HEK293 (cell line): ENCODE measurements at regions not wholly inside any gene's neighbourhood (a gene's known extent, or its start where the extent isn't known, plus 50 kb on each side); places are given as distances from the start of the nearest gene placed in this dataset.

Experiments
- BCL11A ChIP-seq: fragments of 450-650 bp; formaldehyde crosslinking; IDR thresholded peaks from 2 replicates; pipeline ENCODE4 v1.5.1; 2016; ENCODE audit warnings: low read depth, missing biosample characterization, missing genetic modification characterization
- GFI1B ChIP-seq: fragments of 450-650 bp; formaldehyde crosslinking; IDR thresholded peaks from 2 replicates; pipeline ENCODE4 v1.5.1; 2016; ENCODE audit warnings: missing biosample characterization, missing genetic modification characterization
- MZF1 ChIP-seq: fragments of 450-650 bp; formaldehyde crosslinking; IDR thresholded peaks from 2 replicates; pipeline ENCODE4 v1.5.1; 2017; ENCODE audit warnings: missing biosample characterization, missing genetic modification characterization, borderline replicate concordance
- YY1 ChIP-seq: fragments of 450-650 bp; formaldehyde crosslinking; IDR thresholded peaks from 2 replicates; pipeline ENCODE4 v1.5.1; 2018; ENCODE audit warnings: missing biosample characterization, missing genetic modification characterization
- ZFP41 ChIP-seq: fragments of 450-650 bp; formaldehyde crosslinking; IDR thresholded peaks from 2 replicates; pipeline ENCODE4 v1.5.1; 2016; ENCODE audit warnings: missing biosample characterization, missing genetic modification characterization, borderline replicate concordance
- ZNF138 ChIP-seq: fragments of 450-650 bp; formaldehyde crosslinking; IDR thresholded peaks from 2 replicates; pipeline ENCODE4 v1.5.1; 2016; ENCODE audit warnings: missing biosample characterization, missing genetic modification characterization, borderline replicate concordance
- ZNF23 ChIP-seq: fragments of 450-650 bp; formaldehyde crosslinking; IDR thresholded peaks from 2 replicates; pipeline ENCODE4 v1.5.1; 2016; ENCODE audit warnings: missing biosample characterization, missing genetic modification characterization, borderline replicate concordance
- ZNF311 ChIP-seq: fragments of 450-650 bp; formaldehyde crosslinking; IDR thresholded peaks from 2 replicates; pipeline ENCODE4 v1.5.1; 2017; ENCODE audit warnings: missing biosample characterization, missing genetic modification characterization, borderline replicate concordance
- ZNF530 ChIP-seq: fragments of 450-650 bp; formaldehyde crosslinking; IDR thresholded peaks from 2 replicates; pipeline ENCODE4 v1.5.1; 2016; ENCODE audit warnings: low read depth, missing biosample characterization, missing genetic modification characterization
- ZNF629 ChIP-seq: fragments of 450-650 bp; formaldehyde crosslinking; IDR thresholded peaks from 2 replicates; pipeline ENCODE4 v1.5.1; 2017; ENCODE audit warnings: missing biosample characterization, missing genetic modification characterization
- ZNF747 ChIP-seq: fragments of 450-650 bp; formaldehyde crosslinking; IDR thresholded peaks from 2 replicates; pipeline ENCODE4 v1.5.1; 2016; ENCODE audit warnings: missing biosample characterization, missing genetic modification characterization
- TF ChIP-seq, protein P1 (sequence below): fragments of 450-650 bp; formaldehyde crosslinking; IDR thresholded peaks from 2 replicates; pipeline ENCODE4 v1.5.1; 2016; ENCODE audit warnings: missing biosample characterization, missing genetic modification characterization
- TF ChIP-seq, protein P2 (sequence below): fragments of 450-650 bp; formaldehyde crosslinking; IDR thresholded peaks from 2 replicates; pipeline ENCODE4 v1.5.1; 2017; ENCODE audit warnings: missing biosample characterization, mild to moderate bottlenecking, missing genetic modification characterization, moderate library complexity
- TF ChIP-seq, protein P3 (sequence below): fragments of 450-650 bp; formaldehyde crosslinking; IDR thresholded peaks from 2 replicates; pipeline ENCODE4 v1.5.1; 2016; ENCODE audit warnings: missing biosample characterization, missing genetic modification characterization, low read depth

DNA sequence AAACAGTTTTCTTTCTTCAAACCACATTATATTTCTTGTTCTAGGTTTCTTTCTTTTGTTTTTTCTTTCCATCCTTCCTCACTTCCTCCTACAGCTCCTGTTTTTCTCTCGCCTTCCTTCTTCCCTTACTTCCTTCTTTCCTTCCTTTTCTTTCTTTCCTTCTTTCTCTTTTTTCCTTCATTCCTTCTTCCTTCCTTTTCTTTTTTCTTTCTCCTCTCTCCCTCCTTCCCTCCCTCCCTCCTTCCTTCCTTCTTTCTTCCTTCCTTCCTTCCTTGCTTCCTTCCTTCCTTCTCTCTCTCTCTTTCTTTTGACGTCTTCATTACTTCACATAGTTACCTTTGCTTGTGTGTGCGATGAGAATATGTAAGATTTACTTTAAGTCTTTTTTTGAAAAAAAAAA lies 470.0 kb upstream of the FSIP2 start:
- TF ChIP-seq, protein P1, sequence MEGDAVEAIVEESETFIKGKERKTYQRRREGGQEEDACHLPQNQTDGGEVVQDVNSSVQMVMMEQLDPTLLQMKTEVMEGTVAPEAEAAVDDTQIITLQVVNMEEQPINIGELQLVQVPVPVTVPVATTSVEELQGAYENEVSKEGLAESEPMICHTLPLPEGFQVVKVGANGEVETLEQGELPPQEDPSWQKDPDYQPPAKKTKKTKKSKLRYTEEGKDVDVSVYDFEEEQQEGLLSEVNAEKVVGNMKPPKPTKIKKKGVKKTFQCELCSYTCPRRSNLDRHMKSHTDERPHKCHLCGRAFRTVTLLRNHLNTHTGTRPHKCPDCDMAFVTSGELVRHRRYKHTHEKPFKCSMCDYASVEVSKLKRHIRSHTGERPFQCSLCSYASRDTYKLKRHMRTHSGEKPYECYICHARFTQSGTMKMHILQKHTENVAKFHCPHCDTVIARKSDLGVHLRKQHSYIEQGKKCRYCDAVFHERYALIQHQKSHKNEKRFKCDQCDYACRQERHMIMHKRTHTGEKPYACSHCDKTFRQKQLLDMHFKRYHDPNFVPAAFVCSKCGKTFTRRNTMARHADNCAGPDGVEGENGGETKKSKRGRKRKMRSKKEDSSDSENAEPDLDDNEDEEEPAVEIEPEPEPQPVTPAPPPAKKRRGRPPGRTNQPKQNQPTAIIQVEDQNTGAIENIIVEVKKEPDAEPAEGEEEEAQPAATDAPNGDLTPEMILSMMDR (tag by site-specific recombination): no peak
- TF ChIP-seq, protein P2, sequence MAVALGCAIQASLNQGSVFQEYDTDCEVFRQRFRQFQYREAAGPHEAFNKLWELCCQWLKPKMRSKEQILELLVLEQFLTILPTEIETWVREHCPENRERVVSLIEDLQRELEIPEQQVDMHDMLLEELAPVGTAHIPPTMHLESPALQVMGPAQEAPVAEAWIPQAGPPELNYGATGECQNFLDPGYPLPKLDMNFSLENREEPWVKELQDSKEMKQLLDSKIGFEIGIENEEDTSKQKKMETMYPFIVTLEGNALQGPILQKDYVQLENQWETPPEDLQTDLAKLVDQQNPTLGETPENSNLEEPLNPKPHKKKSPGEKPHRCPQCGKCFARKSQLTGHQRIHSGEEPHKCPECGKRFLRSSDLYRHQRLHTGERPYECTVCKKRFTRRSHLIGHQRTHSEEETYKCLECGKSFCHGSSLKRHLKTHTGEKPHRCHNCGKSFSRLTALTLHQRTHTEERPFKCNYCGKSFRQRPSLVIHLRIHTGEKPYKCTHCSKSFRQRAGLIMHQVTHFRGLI (tag by site-specific recombination): no peak
- TF ChIP-seq ZNF629 (tag by site-specific recombination): no peak
- no peak for TF ChIP-seq BCL11A (tag by site-specific recombination)
- no peak for TF ChIP-seq GFI1B (tag by site-specific recombination)
- TF ChIP-seq ZNF138 (tag by site-specific recombination): no peak
- no peak for TF ChIP-seq ZFP41
- TF ChIP-seq MZF1: no peak
- TF ChIP-seq ZNF530 (tag by site-specific recombination): no peak
- no peak for TF ChIP-seq ZNF311 (tag by site-specific recombination)
- TF ChIP-seq ZNF747 (tag by site-specific recombination): no peak
- no peak for TF ChIP-seq ZNF23 (tag by site-specific recombination)
- no peak for TF ChIP-seq YY1 (tag by site-specific recombination)
- TF ChIP-seq, protein P3, sequence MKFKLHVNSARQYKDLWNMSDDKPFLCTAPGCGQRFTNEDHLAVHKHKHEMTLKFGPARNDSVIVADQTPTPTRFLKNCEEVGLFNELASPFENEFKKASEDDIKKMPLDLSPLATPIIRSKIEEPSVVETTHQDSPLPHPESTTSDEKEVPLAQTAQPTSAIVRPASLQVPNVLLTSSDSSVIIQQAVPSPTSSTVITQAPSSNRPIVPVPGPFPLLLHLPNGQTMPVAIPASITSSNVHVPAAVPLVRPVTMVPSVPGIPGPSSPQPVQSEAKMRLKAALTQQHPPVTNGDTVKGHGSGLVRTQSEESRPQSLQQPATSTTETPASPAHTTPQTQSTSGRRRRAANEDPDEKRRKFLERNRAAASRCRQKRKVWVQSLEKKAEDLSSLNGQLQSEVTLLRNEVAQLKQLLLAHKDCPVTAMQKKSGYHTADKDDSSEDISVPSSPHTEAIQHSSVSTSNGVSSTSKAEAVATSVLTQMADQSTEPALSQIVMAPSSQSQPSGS: no peak
